GM18909 (cell line): ENCODE measurements at regions not wholly inside any gene's neighbourhood (a gene's known extent, or its start where the extent isn't known, plus 50 kb on each side); places are given as distances from the start of the nearest gene placed in this dataset.
"Not testable (repeated sequence)": the region's sequence is repeated elsewhere in the genome, so short reads cannot be mapped to it uniquely, and the experiment has no call there.

Source experiments
- ATAC-seq: cut with Tn5 transposase; IDR thresholded peaks from one replicate; pipeline ENCODE4 v1.9.1; 2021; ENCODE audit warnings: mild to moderate bottlenecking; ENCODE audit not compliant: unreplicated experiment, poor library complexity

DNA sequence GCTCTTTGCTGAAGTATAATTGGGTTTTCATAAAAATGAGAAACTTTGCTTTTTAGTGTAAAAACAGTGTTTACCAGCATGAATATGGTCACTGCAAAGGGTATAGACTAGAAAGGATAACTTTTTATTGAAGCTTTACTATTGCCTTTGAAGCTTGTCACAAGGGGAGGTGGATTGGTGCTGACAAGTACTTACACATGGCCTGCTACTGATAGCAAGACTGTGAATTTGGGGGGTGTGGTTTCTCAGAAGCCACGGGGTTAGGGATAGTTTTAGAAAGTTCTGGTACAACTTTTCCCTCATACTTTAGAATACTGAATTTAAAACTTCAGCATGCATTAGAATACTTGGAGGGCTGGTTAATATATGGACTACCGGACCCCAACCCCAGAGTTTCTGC is 294.1 kb downstream of the SOCS6 start:
- ATAC-seq = no peak

DNA sequence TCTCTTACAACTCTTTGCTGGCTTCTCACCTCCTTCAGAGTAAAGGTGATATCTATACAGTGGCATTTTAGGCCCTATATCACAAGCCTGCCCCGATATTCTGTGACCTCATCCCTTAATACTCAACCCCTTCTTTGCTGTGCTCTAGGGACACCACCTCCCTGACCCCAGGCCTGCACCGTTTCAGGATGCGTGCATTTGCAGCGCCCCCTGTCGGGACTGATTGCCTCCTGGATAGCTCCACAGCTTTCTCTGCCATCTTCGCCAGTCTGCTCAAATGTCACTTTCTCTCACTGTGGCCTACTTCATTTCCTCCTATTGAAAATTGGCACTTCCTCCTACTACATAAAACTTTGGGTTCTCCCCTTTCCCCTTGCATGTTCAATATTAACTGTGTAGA is 289.6 kb downstream of the SOCS6 start:
- no peak for ATAC-seq

DNA sequence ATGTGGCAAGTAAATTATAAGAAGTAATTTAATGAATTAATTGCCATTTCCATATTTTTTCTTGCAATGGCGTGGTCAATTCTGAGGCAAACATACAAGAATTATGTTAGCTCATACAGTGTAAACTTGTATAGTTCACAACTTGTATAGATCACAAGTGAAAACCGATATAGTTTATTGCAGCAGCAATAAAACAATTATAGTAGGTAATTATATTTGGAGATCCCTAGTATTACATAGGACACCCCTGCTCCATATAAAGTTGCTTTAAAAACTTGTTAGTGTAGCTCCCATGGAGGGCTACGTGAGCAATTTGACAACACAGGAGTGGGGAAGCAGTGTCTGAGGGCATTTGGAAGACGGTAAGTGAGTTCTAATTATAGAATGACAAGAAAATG is 288.2 kb downstream of the SOCS6 start:
- ATAC-seq = no peak

DNA sequence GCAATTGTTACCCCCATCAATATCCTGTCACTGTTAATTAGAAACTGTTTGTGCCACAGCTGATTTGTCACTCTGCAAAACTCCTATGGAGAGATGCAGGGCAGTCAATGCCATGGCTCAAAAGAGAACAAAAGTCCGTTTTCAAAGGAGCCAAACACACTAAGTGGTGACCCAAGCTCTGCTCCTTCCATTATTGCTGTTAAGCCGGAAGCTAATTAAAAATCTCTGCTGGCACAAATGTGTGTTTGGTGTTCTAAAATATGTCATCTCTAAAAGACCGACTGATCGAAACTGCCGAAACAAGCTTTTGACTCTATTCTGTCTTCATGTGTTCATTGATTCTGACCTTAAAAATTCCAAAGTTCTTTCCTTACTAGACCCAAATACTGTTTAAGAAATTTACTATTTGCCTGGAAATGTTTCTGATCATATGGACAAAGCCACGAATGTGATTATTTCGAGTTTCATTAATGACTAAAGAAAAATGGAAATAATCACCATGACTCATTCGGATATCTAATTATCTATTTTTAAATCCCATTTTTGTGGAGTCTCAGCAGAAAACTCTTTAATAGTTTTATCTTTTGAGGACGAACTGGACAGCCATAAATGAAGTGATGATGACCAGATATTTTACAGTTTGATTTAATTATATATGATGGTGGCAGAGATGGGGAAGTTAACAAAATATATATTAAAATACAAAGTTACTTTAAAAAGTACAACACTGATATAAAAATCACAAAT is 287.6 kb downstream of the SOCS6 start:
- no peak for ATAC-seq

DNA sequence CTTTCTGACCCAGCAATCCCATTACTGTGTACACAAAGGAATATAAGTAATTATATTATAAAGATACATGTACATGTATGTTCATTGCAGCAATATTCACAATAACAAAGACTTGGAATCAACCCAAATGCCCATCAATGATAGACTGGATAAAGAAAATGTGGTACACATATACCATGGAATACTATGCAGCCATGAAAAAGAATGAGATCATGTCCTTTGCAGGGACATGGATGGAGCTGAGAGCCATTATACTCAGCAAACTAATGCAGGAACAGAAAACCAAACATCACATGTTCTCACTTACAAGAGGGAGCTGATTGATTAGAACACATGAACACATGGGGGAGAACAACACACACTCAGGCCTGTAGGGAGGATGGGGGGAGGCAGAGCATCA is 286.1 kb downstream of the SOCS6 start:
- ATAC-seq = not testable (repeated sequence)

DNA sequence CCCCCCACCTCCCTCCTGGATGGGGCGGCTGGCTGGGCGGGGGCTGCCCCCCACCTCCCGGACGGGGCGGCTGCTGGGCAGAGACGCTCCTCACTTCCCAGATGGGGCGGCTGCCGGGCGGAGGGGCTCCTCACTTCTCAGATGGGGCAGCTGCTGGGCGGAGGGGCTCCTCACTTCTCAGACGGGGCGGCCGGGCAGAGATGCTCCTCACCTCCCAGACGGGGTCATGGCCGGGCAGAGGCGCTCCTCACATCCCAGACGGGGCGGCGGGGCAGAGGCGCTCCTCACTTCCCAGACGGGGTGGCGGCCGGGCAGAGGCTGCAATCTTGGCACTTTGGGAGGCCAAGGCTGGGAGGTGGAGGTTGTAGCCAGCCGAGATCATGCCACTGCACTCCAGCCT is 280.8 kb downstream of the SOCS6 start:
- not testable (repeated sequence) for ATAC-seq

DNA sequence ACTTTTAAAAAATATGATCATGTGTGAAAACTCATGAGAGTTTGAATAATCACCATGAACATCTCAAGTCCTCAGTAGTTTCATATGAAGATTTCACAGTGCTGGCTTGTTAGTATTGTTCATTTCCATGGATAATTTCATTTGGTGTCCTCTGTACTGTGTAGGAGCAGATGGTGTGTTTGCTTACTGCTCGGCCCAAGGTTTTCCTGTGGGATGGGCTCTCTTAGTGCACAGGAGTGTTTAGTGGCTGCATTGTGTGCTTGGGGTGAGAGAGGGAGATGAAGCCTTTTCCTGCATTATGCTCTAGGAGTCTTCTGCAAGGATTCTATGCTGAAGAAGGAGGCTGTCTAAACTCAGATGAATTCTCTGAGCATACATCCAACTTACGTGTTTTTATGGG is 270.6 kb downstream of the SOCS6 start:
- ATAC-seq = no peak

DNA sequence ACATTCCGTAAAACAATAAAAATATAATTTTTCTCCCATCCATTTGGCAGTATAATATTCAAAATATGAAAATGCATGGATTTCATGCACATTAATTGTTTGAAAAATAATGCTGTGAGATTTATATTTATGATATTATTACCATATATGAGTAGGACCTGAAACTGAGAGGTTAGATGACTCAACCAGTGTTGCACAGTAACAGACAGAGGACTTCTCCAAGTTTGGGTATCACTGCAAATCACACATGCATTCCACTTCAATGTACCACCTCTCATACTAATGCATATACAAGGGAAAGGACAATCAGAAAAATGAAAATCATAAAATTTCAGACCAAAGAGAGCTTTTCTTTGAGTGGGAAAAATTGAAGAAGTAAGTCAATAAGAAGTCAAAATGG is 269.5 kb downstream of the SOCS6 start:
- no peak for ATAC-seq

DNA sequence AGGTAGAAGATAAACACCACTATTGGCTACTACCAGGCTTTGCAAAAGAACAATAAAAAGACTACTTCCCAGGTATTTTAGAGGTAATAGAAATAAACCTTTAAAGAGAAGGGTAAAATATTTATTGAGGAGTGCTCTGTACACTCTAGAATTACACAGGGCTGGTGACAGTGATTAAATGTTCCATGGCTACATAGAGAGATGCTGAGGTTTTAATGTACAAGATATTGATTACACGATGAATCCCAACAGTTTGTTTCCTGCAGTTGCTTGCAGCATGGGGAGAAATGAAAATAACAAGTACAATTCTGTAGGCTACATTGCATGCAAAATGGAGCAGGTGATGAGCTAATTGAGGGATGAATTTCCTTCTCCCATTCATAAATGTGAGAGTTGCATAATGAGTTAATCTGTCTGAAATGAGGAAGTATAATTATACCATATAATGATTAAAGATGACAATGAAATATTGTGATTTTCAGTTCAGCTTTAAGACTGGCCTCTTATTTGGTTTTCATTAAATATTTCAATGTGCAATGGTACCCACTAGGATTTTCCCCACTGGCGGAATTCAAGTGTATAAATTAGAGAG is 266.1 kb downstream of the SOCS6 start:
- ATAC-seq = no peak

DNA sequence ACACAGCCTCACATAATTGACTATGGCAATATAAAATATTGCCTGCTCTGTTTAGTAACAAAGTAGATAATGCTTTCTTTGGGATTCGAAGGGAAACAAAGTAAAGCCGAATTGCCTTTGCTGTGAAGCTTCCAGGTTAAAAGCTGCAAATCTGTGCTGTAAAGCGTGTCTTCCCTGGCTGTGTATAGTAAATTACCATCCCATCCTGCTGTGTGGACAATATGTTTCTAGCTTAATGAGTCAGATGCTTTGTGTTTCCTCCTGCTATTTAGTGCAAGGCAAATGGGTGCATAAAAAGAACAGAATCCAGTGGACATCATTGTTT is 265.1 kb downstream of the SOCS6 start:
- no peak for ATAC-seq

DNA sequence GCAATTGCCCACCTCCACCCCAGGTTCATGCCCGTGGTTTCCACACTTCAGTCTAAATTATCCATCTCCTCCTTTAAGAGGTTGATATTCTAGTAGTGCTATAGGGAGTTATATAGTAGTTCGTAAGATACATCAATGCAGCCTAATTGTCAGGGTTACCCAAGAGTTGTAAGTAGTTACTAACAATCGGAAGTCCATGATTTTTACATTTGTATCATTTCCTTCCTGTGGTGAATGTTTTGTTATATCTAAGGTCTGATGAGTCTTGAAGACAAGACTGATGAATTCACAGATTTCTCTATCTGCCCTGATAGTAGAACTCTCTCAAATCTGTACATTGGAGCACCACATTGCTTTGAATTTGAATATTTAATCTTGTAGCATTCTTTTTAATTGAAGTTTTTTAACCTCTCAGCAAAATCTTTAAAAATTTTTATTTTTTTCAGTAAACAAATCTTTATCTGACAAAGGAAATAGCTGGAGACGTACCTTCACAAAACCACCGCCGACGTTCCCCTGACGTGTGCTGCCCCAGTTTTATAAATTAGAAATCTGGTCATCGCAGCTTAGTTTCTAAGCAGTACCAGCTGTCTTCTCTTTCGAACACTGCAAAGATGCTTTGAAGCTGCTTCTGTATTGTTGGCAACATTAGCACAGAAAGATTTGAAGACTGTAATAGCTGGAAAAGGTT is 264.5 kb downstream of the SOCS6 start:
- no peak for ATAC-seq

DNA sequence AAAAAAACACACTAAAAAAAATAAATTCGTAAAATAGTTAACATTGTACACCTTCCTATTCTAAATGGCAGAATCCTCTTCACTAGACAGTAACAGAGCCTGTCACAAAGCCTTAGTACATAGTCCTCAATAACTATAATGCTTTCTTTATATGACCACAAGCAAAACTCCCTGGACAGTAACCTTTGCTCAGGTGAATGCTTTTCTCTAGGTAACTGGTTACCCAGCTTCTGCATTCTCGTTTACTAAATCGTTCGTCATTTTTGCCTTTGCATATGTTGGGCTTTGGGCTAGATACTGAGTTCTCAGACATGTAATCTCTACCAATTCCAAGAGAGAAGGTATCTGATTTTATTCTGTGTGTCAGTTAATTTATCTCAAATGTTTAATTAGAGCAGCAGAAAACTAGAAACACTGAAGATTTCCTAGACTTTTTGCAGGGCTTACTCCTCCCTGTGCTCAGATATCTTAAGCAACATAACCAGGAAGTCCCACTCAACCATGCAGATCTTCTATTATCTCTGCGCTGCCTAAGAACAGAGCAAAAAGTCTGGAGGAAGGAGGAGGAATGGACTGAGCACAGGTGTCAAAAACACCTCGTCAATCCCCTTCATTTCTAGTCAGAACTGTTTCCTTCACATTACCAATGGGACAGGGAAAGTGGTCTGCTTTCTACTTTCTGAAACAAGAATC is 247.7 kb downstream of the SOCS6 start:
- ATAC-seq = no peak

DNA sequence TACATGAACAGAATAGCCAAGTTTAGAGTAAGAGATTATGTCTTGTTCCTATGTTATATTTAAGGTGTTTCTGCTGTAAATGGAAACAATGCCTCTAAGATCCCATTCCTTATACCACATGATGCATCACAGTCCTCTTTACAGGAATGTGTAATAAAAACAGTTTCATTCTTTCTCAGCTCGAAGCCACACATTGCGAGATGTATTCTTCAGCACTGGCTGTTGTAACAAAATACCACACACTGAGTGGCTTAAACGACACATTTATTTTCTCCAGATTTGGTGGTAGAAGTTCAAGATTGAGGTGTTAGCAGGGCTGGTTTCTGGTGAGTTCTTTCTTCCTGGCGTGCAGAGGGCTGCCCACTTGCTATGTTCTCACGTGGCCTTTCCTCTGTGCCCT is 246.2 kb downstream of the SOCS6 start:
- ATAC-seq = no peak

DNA sequence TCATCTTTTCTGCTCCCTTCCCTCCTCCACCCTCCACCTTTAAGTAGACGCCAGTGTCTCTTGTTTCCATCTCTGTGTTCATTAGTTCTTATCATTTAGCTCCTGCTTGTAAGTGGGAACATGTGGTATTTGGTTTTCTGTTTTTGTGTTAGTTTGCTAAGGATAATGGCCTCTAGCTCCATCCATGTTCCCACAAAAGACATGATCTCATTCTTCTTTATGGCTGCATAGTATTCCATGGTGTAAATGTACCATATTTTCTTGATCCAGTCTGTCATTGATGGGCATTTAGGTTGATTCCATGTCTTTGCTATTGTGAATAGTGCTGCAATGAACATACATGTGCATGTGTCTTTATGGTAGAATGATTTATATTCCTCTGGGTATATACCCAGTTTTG is 236.5 kb downstream of the SOCS6 start:
- not testable (repeated sequence) for ATAC-seq

DNA sequence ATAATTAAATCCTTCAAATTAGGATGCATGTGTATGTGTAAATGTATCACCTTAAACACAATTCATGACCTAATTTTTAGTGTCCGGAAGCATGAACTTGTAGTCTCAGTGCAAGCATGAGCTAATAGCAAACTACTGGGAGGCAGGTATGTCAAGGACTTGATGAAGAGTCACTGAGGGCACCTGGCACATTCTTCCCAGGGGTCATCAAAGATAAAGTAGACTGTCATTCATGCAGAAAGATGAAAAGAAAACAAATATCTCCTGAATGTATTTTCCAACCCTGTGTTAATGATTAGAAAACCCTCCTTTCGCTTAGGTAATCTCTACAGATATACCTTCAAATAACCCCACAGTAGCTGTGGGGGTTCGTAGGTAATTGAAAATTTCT is 234.9 kb downstream of the SOCS6 start:
- ATAC-seq = no peak

DNA sequence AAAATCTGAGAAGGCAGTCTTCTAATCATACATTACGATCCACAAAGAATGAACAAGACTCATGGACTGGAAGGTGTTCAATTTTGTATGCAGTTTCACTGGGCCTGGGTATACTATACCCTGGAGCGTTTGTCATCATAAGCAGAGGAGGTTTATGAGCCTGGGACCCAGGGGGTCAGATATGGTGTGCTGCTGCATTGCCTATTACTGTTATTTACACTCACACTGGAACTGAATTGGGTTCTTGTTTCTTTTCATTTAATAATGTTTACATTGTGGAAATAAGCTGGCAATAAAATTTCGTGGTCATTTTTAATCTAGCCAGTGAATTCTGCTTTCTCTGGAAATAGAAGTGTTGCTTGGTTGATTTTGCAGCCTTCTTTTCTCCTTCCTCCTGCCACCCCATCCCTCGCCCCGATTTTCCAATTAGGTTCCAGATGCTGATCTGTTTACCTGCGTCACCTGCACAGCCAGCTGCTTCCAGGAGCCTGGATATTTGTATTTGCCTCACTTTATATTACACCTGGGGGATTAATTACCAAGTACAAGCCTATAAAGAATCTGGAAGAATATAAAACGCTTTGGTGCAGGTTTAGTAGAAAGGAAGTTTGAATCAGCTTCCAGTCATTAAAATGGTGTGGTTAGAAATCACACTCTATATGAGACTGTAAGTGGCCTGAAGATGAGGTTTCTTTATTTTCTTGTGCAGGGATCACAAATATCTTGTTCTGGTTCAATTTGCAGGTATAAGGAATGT is 234.4 kb downstream of the SOCS6 start:
- no peak for ATAC-seq

DNA sequence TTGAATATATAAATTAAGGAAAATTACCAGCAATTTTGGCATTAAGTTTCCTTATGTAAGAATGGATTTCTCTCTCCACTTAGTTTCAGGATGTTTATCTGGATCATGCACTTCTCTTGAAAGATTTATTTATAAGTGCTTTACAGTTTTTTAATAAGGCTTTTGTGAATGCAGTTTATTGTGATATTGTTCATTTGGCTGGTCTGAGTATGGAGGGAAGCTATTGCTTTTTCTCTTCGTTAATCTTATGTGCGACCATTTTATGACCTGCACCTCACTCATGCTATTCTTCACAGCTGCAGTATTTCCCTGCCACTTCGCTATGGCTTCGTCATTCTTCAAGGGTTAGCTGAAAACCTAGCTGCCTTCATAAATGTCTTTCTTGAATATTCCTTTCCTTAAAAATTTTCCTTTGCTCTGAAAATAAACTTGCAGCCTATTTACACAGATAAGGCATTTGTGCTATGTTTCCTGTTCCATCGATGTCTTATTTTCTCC is 233.4 kb downstream of the SOCS6 start:
- no peak for ATAC-seq

DNA sequence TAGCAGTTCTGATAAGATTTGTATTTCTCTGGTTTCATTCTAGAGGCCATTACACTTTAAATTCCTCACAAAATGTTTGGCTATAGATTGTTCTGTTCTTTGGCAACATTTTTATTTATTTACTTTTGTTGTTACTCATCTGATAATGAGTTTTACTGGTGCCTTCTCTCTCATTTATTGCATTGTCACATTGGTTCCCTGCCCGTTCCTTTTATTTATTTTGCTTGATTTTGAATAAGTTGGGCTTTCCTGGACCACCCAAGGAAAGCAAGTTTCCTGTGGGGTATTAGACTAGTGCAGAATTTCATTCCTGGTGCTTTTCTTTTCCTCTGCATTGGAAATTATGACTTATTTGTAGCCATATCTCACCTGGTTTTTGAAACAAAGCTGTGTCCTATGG is 232.0 kb downstream of the SOCS6 start:
- no peak for ATAC-seq

DNA sequence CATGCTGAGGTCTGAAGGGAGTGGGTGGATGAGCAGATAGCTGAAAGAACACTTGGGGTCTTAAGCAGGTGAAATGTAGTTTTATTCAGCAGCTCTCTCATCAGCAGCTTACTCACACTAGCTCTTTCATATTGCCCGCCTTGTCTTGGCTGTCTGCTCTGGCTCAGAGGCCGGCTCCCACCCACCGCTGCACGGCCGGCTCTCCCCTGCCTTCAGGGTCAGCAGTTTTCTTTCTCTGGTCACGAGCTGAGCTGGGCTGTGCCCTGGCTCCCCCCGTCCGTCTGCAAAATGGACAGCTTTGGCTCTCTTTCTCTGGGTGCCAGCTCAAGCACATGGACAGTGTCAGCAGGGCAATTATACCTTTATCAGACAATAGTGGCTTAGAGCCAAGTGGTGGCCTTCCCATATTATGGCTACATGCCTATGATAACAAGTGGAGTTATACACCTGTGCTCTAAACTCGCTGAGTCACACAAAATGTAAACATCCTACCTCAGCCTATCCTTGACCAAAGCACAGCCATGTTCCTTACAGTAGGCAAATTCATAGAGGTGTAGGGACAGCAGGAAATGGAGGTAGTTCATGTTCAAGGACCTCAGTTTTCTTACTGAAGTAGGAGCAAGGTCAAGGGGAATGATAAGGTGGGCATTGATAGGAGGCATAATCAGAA is 224.8 kb downstream of the SOCS6 start:
- no peak for ATAC-seq

DNA sequence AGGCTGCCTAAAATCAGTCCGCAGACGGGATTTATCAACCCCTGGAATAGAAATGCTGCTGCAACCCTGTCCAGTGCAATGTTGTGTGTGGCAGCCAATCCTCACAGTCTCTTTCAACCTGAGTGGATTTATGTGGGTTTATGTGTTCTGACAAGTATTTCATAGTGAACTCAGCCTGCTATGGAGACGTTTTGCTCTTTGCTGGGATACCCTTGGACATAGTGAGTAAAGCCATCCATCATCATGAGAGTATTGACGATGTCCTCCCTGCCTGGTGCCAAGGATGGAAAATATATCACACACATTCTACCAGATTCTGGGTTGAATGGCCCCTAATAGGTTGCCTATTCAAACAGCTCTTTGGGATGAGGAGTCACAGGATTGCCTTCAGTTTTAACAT is 219.1 kb downstream of the SOCS6 start:
- no peak for ATAC-seq
